GM18519 (cell line): ENCODE measurements at regions not wholly inside any gene's neighbourhood (a gene's known extent, or its start where the extent isn't known, plus 50 kb on each side); places are given as distances from the start of the nearest gene placed in this dataset.

ENCODE experiments used
- ATAC-seq: cut with Tn5 transposase; IDR thresholded peaks from one replicate; pipeline ENCODE4 v1.9.1; 2021; ENCODE audit warnings: mild to moderate bottlenecking, moderate library complexity; ENCODE audit not compliant: unreplicated experiment, low FRiP score

- no peak for ATAC-seq
These were observed 136.7 kb upstream of the CST7 start for GRCh38 chr20:24812373-24812772.

GRCh38 chr20:24813080-24813479 is 136.0 kb upstream of the CST7 start:
- ATAC-seq, result no peak

GRCh38 chr20:24813496-24813895 is 135.6 kb upstream of the CST7 start:
- no peak for ATAC-seq

- no peak for ATAC-seq
These were observed 135.1 kb upstream of the CST7 start for GRCh38 chr20:24813936-24814335.

DNA sequence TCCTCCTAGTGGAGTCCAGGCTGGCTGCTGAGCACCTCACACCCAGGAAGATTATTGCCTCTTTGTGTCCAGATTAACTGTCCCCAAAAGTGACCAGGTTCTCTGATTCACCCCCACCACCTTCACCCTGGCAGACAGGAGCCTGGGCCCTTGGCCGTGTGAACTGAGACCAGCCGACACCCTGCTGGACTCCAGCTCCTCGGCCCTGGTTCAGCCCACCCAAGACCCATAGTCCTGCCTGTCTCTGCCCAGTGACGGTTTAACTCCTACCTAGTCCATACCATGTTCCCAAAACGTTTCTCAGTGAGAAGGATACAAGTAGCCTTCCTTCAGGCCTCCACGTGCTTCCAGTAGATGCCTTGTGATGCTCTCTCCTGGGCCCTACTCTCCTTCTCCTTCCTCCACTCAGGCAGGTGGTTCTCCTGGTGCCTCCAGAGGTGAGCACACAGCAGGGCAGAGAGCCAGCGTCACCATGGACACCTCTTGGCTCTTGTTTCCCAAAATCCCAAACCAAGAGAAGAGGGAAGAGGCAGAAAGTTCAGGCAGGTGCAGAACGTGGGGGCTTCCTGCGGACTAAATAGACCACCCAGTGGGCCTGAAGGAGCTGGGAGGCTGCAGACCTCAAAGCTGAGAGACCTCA is 134.4 kb upstream of the CST7 start:
- ATAC-seq, result no peak

- ATAC-seq, result no peak
These were observed 133.8 kb upstream of the CST7 start for GRCh38 chr20:24815196-24815815.

DNA sequence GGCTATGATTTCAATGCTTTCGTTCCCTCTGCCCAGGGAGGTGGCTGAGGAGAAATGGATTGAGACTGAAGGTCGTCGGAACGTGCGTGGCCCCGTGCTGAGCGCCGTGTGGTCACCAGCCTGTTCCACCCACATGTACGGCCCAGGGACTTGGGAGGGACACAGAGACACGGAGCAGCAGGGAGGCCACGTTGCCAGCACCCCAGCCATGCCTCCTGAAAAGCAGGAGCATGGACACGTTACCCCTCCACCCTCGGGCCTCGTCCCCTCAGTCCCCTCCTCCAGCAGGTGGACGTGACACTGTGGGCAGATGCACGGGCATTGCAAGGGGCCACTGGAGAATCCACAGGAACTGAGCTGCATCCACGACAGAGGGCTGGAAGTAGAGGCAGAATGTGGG is 133.1 kb upstream of the CST7 start:
- ATAC-seq, result no peak

DNA sequence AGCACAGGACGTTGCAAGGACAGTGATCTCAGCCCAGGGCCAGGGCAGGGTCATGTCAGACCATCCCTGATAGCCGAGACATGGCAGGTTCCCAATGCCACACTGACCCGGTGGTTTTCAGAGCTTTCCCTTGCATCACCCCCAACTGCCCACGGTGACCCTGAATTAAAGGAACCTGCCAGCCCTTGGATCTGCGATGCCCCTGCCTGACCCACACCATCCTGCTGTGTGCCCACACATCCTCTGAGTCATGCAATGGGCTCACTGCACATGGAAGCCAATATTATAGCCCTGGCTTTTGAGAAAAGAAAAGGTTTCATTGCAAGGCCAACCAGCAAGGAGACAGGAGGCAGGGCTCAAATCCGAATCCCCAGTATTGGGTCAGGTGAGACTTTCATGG is 132.6 kb upstream of the CST7 start:
- ATAC-seq, result no peak

GRCh38 chr20:24816907-24817306 is 132.2 kb upstream of the CST7 start:
- ATAC-seq, result no peak

DNA sequence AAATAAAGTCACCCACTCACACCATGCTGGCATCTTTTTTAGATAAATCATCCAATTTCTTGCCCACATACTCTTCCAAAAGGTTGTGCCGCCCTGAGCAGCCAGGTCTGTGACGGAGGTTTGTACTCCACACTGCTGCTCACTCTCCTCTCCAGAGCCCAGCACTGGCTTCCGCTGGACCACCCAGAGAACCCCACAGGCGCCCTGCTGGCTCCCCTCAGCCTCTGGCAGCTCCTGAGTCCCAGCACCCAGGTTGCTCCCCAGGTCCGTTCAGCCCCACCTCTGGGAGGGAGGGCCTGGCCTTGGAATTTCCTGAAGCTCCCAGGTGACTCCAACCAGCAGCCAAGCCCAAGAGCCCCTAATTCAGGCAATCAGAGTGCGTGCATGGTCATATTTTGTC is 131.7 kb upstream of the CST7 start:
- ATAC-seq, result no peak

DNA sequence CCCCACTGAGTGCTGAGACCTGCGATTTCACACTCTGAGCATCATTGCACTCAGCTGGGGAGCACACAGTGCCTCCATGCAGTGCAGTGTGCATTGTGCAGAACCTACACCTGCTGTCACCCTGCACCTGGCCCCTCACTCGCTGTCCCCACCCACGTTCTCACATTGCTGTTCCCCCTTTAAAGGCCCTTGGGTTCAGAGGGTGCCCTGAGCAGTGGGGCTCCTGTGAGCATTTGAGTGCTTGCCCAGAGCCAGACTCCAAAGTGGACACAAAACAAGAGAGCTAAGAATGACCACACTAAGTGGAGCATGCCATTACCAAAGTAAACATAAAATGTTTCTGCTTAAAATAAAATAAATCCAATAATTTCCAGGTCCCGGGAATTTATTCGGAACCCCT is 131.0 kb upstream of the CST7 start:
- ATAC-seq, result no peak

DNA sequence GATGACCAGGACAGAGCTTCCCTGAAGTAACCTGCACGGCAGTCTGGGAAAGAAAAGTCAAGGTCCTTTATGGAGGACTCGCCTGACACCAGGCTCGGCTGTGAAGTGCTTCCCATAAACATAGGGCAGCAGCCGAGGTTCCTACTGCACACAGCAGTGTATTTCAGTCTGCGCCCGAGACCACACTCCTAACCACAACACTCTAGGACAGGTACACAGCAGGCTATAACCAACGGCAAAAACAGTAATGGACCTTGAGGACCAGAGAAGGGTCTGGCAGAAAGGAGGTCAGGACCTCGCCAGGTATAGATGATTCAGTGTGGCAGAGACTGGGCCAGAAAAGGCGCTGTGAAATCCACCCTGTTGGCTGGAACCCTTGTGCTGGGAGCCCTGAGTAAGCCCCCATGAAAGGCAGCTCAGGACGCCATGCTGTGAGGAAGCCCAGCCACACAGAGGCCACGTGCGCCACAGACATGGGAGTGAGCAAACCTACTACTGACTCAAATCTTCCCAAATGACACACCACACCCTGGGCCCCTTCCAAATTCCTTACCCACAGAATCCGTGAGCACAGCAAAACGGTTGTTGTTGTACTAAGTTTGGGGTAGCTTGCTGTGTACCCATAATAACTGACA is 129.6 kb upstream of the CST7 start:
- ATAC-seq, result no peak

DNA sequence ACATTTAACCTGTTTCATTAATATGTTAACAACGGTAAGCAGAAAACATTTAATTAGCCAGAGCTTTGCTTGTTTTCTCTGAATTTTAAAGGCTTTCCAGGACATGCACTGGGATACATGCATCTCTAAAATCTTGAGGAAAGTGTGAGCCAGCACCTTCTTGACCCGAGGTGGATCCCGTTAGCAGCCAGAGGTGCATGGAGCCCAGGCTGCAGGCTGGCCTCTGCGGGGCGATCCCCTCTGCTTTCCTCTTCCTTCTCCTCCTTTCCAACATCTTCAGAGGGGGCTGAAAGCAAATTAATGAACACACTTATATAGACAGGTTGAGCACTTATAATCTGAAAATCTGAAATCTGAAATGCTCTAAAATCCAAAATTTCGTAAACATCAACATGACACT is 128.7 kb upstream of the CST7 start:
- ATAC-seq, result no peak

- no peak for ATAC-seq
These were observed 127.7 kb upstream of the CST7 start for GRCh38 chr20:24821391-24821790.

DNA sequence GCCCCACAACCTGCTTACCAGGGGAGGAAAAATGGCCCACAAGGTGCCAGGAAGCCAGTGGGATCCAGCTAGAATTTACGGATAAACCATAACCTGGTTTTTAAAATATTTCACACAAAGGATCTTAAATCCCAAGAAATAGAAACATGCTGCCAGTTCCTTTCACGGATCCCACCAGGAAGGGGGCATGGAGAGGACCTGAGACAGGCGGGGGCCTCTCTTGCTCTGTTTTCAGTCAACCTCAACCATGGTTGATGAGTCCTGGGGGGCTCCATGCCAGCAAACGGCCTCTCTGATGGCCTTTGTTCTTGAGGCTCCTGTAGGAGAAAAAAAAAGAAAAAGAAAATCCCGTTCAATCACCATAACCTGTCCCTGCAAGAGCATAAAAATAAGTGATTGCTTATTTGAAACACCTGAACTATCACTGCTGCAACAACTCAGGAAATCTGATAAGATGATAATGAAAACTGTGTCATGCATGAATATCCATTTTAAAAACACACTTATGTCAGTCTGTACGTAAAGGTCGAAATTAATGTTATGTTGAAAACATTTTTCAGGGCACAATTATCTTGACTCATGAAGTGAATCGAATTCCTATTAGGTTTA is 125.8 kb upstream of the CST7 start:
- ATAC-seq, result no peak

- no peak for ATAC-seq
These were observed 124.9 kb upstream of the CST7 start for GRCh38 chr20:24823989-24824693.

GRCh38 chr20:24825591-24825990 is 123.5 kb upstream of the CST7 start:
- no peak for ATAC-seq

GRCh38 chr20:24827603-24828295 is 121.3 kb upstream of the CST7 start:
- ATAC-seq, result no peak

DNA sequence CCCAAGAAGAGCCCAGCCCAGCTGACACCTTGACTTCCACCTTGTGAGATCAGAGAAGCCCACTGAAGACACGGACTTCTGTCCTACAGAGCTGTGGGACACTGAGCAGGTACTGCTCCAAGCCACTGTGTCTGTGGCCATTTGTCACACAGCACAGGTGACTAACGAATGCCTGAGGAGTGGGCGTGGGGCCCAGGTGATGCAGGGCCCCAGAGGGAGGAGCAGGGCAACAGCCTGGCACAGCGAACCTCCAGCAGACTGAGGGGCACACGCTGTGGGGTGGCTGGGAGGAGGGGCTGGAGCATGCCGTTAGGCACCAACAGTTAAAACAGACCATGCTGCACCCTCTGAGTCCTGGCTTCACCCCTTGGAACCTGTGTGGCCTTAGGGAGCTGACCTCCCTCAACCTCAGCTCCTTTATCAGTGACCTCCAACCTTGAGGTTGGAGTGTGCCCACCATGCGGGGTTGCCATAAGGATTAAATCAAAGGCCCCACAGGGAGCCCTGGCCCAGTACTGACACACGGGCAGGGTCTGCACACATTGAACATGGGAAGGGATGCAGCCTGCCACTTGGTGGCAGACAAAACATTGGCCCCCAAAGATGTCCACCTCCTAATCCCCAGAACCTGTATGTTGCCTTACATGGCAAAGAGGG is 119.9 kb upstream of the CST7 start:
- ATAC-seq, result no peak
